T-helper 22 cell (primary cell): ENCODE measurements at regions not wholly inside any gene's neighbourhood (a gene's known extent, or its start where the extent isn't known, plus 50 kb on each side); places are given as distances from the start of the nearest gene placed in this dataset.
"Not testable (repeated sequence)": the region's sequence is repeated elsewhere in the genome, so short reads cannot be mapped to it uniquely, and the experiment has no call there.

Source experiments
- DNase-seq: peaks from one replicate; pipeline ENCODE4 v3.0.0-alpha.2; 2020; ENCODE audit warnings: low read depth

DNA sequence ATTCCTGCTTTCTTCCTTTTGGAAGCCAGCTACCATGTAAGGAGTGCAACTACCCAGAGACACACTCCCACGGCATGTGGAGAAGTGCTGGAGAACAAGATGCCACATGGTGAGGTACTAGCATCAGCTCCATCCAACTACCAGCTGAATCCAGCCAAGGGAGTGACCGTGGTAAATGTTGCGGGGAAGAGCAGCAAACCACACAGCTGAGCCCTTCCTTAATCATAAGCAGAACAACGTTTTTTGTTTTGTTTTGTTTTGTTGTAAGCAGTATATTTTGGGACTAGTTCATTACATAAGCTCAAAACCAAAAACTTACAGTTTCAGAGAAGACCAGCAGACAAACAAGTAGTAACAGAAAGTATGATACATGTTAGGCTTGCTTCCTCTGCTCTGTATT is 212.6 kb upstream of the ATP10A start:
- DNase-seq, result no peak

DNA sequence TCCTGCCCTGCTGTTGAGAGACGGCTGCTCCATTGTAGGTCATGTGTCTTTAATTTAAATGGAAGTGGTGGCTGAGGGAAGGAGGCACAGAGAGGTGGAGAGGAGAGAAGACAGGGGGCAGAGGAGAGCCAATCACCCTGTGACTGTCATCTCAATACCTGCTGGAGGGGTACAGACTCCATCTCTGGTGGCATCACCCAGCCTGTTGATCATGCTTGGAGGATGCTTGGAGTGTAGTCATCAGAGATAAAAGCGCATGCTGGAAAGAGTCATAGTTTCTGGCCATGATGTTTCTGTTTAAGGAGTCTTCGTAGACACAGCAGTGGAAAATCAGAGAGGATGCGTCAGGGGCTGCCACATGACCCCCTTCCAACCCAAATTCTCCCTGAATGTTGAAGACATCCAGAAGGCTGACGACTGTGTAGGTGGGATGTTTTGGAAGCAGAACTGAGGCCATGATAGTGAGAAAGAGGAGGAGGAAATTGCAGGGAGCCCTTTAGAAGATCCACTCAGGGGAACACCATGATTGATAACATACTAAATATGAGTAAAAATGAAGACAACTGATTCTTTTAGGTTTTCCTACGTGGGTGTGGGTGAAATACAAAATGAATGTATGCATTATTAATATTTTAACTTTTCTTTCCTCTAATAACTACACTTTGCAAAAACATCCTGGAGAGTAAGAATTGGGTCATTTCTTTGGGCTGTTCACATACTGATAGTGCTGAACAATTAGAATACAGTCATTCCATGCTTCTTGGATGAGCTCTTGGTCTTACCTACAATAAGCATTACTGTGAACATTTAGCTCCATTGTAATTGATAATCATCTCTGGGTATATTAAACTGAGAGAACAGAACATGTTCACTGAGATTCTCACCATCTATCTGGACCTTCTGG is 210.6 kb upstream of the ATP10A start:
- no peak for DNase-seq

DNA sequence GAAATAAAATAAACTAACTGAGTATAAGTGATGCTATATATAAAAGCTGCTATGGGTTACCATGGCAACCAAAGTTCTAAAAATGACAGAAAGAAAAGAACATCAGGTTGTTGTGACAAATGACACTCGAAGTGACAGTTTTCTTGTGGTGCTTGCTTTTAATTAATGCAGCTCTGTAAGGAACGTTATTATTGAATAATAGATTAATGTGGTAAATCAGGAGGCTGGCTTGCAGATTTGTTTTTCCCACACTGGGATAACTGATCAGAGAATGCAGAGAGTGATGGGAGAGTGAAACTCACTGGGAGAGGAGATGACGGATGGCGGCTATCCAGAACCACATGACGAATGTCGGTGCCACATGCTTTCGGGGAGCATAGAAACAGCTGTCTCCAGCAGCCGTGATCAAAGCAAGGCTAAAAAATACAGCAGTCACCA is 207.0 kb upstream of the ATP10A start:
- no peak for DNase-seq

DNA sequence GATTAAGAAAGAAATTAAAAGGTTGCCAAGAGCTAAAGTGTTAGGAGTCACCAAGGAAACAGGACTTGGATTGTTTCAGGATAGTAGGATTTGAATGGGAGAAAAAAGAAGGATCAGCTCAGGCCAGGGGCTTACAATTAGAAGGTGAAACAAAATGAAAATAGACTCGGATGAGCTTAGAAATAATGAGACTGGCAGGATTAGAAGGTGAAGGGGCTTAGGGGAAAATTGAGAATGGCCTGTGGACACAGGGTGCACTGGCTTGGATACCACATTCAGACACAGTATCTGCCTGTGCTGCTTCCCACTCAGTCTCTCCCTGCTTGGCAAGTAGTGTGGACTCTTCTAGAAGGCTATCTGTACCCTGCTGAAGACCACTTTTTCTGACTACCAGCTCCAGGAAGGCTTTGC is 206.1 kb upstream of the ATP10A start:
- no peak for DNase-seq

DNA sequence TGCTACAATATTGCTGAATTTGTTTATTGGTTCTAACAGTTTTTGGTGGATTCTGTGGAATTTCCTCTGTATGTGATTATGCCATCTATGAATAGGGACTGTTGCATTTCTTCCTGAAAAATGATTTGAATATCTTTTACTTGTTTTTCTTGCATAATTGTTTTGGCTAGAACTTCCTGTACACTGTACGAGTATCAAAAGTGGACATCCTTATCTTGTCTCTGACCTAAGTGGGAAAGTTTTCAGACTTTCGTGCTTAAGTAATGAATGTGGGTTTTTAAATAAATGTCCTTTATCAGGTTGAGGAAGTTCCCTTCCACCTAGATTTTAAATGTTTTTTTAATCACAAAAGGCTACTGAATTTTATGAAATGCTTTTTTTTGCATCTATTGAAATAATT is 203.8 kb upstream of the ATP10A start:
- DNase-seq, result no peak

DNA sequence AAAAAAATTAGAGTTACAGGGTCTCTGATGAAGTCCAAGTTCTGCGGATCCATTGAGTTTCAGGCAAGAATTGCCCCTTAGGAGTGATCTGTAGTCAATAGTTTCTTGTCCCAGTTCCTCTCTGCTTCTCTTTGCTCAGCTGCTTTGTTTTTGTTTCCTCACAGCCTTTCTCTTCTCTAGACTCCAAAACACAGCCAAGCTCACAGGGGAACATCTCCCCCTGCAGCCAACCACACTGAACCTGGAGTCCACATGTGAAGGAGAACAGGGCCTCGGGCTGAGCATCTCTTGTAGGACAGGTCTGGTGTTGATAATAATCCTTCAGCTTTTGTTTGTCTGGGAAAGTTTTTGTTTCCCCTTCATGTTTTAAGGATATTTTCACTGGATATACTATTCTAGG is 202.6 kb upstream of the ATP10A start:
- DNase-seq, result no peak

DNA sequence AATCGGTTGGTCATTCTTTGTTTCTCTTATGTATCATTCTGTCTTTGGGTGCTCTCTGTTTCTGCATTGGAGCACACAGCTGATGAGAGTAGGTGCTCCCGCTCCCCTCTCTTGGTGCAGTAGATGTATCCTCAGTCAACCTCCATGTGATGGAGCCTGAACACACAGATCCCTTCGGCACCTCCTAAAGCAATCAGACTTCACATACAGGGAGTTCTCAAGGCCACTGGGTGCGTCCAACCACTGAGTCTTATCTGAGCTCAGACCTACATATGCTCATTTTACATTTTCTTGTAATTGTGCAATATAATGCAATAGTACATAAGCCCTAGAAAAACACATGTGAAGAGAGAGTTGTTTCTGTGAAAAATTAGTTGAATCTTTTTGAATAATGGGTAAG is 198.1 kb upstream of the ATP10A start:
- no peak for DNase-seq

DNA sequence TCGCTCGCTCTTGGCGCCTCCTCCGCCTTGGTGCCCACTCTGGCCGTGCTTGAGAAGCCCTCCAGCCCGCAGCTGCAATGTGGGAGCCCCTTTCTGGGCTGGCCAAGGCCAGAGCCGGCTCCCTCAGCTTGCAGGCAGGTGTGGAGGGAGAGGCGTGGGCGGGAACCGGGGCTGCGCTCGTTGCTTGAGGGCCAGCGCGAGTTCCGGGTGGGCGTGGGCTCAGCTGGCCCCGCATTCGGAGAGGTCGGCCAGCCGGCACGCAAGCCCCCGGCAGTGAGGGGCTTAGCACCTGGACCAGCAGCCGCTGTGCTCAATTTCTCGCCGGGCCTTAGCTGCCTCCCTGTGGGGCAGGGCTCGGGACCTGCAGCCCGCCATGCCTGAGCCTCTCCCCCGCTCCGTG is 193.6 kb upstream of the ATP10A start:
- DNase-seq, result not testable (repeated sequence)

DNA sequence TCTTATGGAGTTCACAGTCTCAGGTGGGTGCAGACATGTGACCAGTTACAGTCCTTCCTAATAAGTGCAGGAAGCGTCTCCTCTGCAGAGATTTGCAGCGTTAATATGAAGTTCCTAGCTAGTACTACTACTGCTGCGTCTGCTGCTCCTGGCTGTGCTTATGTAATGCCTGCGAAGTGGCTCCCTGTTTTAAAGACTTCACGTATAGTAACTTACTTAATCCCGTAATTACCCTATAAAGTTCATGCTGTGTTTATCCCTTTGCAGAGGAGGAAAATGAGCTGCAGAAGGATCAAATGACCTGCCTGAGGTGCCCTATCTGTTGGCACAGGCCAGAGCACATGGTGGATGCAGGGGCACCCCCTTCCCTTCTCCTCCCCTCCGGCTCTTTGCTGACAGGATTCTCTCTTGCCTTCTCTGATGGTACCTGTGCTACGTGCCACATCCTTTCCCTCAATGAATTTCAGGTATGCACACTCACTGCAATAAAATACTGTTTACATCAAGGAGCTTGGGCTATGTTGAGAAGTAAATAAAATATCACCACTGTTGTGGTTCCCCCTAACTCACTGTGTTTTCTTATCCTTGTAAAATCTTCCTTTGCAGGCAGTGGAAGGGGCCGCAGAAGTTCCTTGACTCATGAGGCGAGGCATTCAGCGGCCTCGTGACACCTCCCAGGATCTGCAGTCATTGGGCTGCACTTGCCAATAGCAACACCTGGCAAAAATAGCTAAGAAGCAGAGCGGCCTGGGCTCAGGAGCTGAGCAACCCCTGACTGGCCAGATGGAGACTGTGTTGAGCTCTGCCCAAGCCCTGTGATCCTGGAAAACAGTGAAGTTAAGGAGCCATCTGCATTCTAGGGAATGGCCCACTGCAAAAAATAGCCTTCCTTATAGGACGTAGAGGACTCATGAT is 188.9 kb upstream of the ATP10A start:
- no peak for DNase-seq

DNA sequence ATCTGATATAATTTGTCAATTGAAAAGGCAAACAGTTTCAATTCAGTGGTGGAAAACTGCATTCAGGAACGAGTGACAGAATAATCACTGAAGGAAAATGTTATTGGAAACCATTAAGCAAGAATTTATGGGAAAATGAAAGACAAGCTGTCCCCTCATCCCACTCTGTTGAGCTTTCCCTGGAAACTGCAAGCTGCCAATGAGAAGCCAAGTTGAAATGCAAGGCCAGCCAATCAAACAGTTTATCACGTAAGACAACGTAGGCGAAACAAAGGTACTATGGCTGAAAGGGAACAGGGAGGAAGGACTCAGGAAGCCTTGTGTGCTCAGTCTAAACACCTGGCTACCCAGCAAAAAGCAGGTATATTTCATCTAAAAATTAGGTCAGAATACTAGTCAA is 187.9 kb upstream of the ATP10A start:
- DNase-seq, result no peak

DNA sequence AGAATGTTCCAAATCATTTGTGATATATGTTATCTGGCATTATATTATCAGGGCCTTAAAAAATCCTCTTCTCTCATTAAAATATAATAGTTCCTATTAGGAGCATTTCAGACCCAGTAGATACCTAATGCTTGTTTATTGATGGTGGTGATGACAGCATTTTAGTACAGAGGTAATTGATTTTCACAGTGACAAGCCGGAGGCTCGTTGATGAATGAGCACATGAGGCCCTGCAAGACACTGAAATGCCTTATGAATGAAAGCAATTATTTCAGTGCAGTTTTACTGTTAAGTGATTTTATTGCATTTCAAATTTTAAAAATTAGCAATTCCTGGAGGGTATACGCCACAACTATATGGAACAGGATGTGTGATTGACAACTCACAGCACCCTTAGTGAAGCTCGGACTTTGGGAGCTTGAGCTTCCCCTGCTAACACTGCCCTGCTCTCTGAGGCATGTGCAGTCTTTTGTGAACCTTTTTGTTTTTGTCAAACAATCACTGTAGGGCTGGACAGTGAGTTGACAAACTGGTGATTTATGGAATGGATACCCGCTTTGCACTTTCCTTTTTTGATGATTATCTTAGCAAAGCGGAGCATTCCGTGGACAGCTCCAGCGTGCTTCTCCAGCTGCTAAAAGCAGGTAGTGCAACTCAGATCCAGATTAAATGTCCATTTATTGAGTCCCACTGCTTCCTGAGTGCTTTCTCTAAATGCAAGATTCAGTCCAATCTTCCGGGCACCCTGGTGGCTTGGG is 187.0 kb upstream of the ATP10A start:
- DNase-seq, result no peak

DNA sequence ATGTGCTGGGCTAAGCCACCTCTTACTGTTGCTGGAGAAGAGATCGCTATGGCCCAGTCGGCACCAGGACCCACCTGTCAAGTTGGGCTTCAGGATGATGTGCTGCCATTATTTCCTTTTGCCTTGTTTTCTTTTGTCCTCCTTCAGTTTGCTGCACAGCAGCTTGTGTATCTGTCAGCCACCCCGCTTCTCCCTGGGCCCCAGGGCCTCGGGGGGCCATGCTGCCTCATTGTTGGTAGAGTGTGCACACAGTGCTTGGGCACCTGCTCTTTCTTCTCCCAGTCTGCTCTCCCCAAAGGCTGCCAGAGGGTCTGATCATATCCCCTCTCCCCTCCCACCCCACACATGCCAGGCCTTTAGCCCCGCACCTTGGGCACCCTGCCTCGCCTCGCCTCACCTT is 185.5 kb upstream of the ATP10A start:
- DNase-seq, result no peak

DNA sequence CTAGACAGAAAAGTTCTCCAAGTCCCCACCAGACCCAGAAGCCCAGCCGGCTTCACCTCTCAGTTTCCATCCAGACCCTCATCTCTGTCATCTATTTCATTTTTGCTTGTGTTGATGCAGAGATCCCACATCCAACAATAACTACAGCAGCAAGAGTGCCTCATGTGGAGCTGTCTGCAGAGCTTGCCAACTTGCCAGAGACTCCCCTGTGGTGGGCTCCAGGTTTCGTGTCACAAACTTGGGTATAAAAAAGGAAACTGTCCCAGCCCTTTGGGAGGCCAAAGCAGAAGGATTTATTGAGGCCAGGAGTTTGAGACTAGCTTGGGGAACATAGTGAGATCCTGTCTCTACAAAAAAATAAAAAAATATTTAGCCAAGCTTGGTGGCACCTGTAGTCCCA is 182.4 kb upstream of the ATP10A start:
- DNase-seq, result no peak

DNA sequence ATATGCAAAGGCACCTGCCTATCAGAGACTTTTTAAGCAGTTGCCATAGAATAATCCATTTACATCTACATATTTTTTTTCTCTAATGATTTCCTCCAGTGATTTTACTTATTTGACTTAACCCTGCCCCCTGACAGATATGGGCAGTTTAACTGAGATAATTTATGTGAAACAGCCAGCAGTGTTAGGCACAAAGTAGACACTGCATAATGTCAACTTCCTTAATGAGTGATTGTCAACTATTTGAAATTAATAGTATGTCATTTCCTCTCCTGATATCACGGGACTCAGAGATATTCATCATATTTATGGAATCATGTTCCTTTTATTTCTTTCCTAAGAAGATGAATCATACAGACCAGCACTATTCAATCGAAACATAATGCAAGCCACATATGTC is 179.9 kb upstream of the ATP10A start:
- DNase-seq, result no peak

DNA sequence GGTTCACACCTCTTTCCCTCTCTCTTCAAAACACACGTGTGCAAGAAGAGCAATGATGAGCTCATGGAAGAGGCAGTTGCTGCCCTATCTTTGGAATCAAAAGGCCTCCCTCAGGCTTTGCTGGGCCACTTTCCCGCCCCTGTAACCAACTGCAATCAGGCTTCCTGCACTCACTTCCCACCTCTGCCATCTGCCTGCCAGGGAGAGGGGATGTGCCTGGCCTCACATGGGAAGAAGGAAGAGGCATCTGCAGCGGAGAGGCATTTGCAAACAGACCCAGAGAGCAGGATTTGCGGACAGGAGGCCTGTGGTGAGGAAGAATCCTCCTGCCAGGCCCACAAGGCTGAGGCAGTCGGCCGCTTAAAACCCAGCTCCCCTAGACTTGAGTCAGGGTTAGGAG is 175.6 kb upstream of the ATP10A start:
- DNase-seq, result no peak

DNA sequence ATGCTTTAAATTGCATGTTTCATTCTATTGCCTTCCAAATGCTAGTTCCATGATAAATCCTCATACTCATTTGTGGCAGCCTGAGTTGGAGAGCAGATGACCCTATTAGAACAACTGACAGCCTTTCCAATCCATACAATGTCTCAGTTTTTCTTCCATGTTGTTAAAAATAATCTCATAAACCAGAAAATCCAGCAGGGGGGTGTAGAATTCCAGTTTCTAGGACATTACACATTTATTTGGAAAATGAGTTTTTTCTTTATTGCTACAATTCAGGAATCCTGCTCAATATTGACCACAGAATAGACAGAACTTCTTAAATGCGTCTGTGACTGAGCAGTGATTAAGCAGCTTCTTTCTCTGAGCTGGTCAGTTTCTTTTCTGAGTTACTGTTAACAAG is 174.2 kb upstream of the ATP10A start:
- no peak for DNase-seq

DNA sequence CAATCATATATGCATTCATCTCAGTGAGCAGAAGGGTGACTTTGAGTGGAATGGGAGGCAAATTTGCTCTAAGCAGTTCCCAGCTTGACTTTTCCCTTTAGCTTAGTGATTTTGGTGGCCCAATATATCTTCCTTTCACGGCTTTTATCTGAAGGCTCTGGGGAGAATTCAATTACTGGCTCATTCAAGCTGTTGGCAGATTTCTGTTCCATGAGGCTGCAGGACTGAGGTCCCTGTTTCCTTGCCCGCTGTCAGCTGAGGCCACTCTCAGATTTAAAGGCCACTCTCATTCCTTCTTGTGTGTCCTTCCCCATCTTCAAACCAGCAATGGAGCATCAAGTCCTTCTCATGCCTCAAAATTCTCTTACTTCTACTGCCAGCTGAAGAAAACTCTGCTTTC is 170.4 kb upstream of the ATP10A start:
- no peak for DNase-seq

DNA sequence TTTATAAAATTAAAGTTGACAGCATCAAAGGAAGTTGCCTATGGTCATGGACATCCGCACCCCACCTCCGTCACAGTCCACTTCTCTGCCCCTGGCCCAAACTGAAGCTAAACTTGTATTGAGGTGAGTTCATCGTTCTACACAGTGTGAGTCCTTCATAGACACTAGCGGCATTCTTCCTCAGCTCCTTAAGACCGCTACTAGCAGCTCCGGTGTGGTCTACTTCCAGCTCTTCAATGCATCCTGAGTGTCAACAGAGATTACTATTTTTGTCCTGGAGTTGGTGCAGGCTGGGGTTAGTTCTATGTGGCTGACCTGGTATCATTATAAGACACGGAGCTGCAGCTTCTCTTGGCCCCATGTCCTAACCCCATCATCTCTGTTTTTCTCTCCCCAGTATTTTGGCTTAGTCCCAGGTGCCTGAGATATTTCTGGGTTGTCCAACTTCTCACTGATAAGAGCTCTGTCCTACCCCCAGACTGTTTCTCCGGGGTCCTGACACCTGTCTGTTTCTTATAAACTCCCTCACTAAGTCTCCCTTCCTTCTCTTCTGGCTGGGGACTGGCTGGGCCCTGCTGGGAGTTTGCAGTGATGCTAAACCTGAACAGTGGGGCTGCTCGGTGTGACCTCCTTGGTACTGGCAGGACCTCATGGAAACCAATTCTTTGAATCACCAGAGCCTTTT is 169.2 kb upstream of the ATP10A start:
- DNase-seq, result no peak

DNA sequence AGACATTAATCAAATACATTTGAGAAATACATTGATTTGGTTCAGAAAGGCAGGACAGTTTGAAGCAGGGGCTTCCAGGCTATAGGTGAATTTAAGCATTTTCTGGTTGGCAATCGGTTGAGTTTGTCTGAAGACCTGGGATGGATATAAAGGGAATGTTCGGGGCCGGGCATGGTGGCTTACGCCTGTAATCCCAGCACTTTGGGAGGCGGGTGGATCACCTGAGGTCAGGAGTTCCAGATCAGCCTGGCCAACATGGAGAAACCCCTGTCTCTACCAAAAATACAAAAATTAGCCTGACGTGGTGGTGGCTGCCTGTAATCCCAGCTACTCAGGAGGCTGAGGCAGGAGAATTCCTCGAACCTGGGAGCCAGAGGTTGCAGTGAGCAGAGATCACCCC is 166.5 kb upstream of the ATP10A start:
- not testable (repeated sequence) for DNase-seq

DNA sequence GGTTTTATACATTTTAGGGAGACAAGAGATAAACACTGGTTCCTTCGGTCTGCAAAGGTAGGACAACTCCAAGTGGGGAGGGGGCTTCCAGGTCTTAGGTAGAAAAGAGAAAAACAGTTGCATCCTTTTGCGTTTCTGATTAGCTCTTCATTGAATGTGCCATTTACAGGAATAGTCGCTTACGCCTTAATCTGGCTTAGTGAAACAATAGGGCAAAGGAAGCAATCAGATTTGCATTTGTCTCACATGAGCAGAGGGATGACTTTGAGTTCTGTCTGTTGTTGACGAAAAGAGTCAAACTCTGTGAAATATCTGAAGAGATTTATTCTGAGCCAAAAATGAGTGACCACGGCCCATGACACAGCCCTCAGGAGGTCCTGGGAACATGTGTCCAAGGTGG is 166.0 kb upstream of the ATP10A start:
- DNase-seq, result no peak

DNA sequence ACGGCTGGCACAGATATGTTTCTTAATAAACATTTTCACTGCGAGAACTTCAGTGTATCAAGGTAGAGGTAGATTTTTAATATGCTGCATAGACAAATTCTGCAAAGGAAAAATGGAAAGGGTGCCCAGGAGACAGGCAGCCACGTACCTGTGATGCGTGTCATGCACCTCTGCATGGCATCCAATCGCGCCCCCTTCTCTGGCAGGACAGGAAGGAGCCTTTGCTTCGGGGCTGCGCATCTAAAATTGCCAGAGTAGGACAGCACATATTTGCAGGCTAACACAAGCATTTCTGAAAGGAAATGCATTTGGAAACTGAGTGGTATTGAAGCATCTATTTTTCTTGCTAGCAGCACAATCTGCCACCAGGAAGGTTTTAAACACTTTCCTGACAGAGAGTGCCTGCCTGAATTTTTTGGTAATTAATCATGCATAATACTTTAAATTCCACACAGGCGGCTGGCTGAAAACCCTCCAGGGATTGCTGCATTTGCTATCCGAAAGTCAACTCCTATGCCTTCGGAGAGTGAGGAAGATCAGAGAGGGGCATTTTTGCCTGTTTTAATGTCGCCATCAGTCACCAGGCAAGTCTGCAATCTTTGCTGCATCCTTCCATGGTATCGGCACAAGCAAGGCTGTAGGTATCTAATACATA is 165.1 kb upstream of the ATP10A start:
- no peak for DNase-seq
